Endothelial cell of umbilical vein (primary cell): ENCODE measurements at regions not wholly inside any gene's neighbourhood (a gene's known extent, or its start where the extent isn't known, plus 50 kb on each side); places are given as distances from the start of the nearest gene placed in this dataset.

Experiments
- BruUV-seq: library from RNA; stranded (reverse); fragments of 400-500 nt; replicated peaks from 2 replicates; lab custom pipeline; 2021; lab: Mats Ljungman, UMichigan
- CTCF ChIA-PET: fragments of 300-600, 350-600 bp; sonication (Branson Sonifier 250); formaldehyde crosslinking; loops from one replicate; lab custom pipeline; 2021; ENCODE audit warnings: antibody characterized with exemption, inconsistent platforms; lab: Charles Lee
- POLR2A ChIA-PET: fragments of 300-600, 350-600 bp; sonication (Branson Sonifier 250); formaldehyde crosslinking; loops from one replicate; lab custom pipeline; 2021; ENCODE audit warnings: antibody characterized with exemption, inconsistent platforms; lab: Charles Lee
- DNase-seq: peaks from one replicate; pipeline ENCODE4 v3.0.0-alpha.2; 2011; ENCODE audit warnings: low read depth, low spot score
- FAIRE-seq: peaks from 2 replicates; lab custom pipeline; 2011; peaks lifted over from hg19 to GRCh38; lab: Jason Lieb, UNC
- H2AFZ ChIP-seq: 2 replicates; pipeline ENCODE4 v1.6.0; 2012; ENCODE audit warnings: low read depth, low read length, control low read depth, inconsistent platforms
- H3K27ac ChIP-seq: 2 replicates; pipeline ENCODE4 v1.5.1; 2011; ENCODE audit warnings: low read depth, mild to moderate bottlenecking, control low read depth, low read length, moderate library complexity; ENCODE audit not compliant: insufficient read depth
- H3K27me3 ChIP-seq, 2 experiments: 2 replicates each; pipeline versions ENCODE4 v1.6.0 to v1.6.1; 2011; ENCODE audit warnings: low read length in 2 of 2, mixed read lengths in 1 of 2; ENCODE audit not compliant: control insufficient read depth in 2 of 2, insufficient read depth in 2 of 2
- H3K36me3 ChIP-seq, 2 experiments: 2 replicates in 1 of 2; 3 replicates in 1 of 2; pipeline ENCODE4 v1.5.1; 2011; ENCODE audit warnings: low read length in 2 of 2, mild to moderate bottlenecking in 1 of 2, moderate library complexity in 1 of 2; ENCODE audit not compliant: control insufficient read depth in 2 of 2, insufficient read depth in 2 of 2; ENCODE audit errors: extremely low read depth in 1 of 2
- H3K4me1 ChIP-seq: 3 replicates; pipeline ENCODE4 v1.5.1; 2011; ENCODE audit warnings: mild to moderate bottlenecking, low read length; ENCODE audit not compliant: control insufficient read depth, insufficient read depth; ENCODE audit errors: extremely low read depth
- H3K4me2 ChIP-seq: 2 replicates; pipeline ENCODE4 v1.6.1; 2011; ENCODE audit warnings: low read length, control low read depth, mixed read lengths; ENCODE audit not compliant: insufficient read depth
- H3K4me3 ChIP-seq, 3 experiments: fragments of 200-600 bp in 1 of 3; sonication (generic), shearing (Covaris generic) in 1 of 3; replicated peaks in 1 of 3; 2 replicates each; pipeline ENCODE4 v1.5.1; 2011 to 2016; ENCODE audit warnings: control low read depth in 3 of 3, low read length in 3 of 3, mild to moderate bottlenecking in 2 of 3, inconsistent platforms in 1 of 3, low read depth in 1 of 3, moderate library complexity in 1 of 3; ENCODE audit not compliant: insufficient read depth in 1 of 3
- H3K79me2 ChIP-seq: 2 replicates; pipeline ENCODE4 v1.6.0; 2012; ENCODE audit warnings: low read length, inconsistent platforms; ENCODE audit not compliant: control insufficient read depth, insufficient read depth
- H3K9ac ChIP-seq: replicated peaks from 2 replicates; pipeline ENCODE3; 2011; ENCODE audit warnings: low read length, control low read depth; ENCODE audit not compliant: insufficient read depth; ENCODE audit errors: extremely low read depth
- H3K9me1 ChIP-seq: replicated peaks from 3 replicates; pipeline ENCODE4 v1.6.0; 2011; ENCODE audit warnings: mild to moderate bottlenecking, low read length; ENCODE audit not compliant: control insufficient read depth, insufficient read depth; ENCODE audit errors: extremely low read depth
- H3K9me3 ChIP-seq: replicated peaks from 2 replicates; pipeline ENCODE4 v1.5.1; 2012; ENCODE audit warnings: low read length, inconsistent platforms; ENCODE audit not compliant: control insufficient read depth, insufficient read depth
- H4K20me1 ChIP-seq: replicated peaks from 2 replicates; pipeline ENCODE3; 2011; ENCODE audit warnings: mild to moderate bottlenecking, low read length; ENCODE audit not compliant: control insufficient read depth, insufficient read depth; ENCODE audit errors: extremely low read depth
- EZH2 ChIP-seq: IDR thresholded peaks from 2 replicates; pipeline ENCODE4 v1.6.1; 2012; ENCODE audit warnings: borderline replicate concordance, low read depth, mild to moderate bottlenecking, moderate library complexity, low read length, inconsistent platforms; ENCODE audit not compliant: severe bottlenecking
- FOS ChIP-seq: IDR thresholded peaks from 2 replicates; pipeline ENCODE4 v1.6.1; 2011; ENCODE audit warnings: mild to moderate bottlenecking, low read length, moderate library complexity, borderline replicate concordance; ENCODE audit not compliant: insufficient read depth
- GATA2 ChIP-seq: IDR thresholded peaks from 2 replicates; pipeline ENCODE4 v1.7.0; 2011; ENCODE audit warnings: low read depth, mild to moderate bottlenecking, moderate library complexity, mixed read lengths, low read length; ENCODE audit not compliant: insufficient read length, insufficient read depth
- JUN ChIP-seq: IDR thresholded peaks from 2 replicates; pipeline ENCODE4 v1.6.1; 2011; ENCODE audit warnings: borderline replicate concordance, low read depth; ENCODE audit not compliant: insufficient read length, insufficient read depth
- MYC ChIP-seq: IDR thresholded peaks from one replicate; pipeline ENCODE4 v1.6.1; 2011; ENCODE audit warnings: mild to moderate bottlenecking, low read depth, low read length
- POLR2A ChIP-seq: IDR thresholded peaks from 2 replicates; pipeline ENCODE4 v1.6.1; 2012; ENCODE audit warnings: low read depth, mild to moderate bottlenecking, control low read depth, low read length
- POLR2AphosphoS5 ChIP-seq: IDR thresholded peaks from 2 replicates; pipeline ENCODE4 v1.6.1; 2012; ENCODE audit warnings: low read depth, mild to moderate bottlenecking, control low read depth, low read length, moderate library complexity; ENCODE audit not compliant: insufficient read depth
- dilution Hi-C: fragments of 300-500 bp; cut with MboI; formaldehyde crosslinking; loops from one replicate; pipeline ENCODE4 v1.15.0; 2019; ENCODE audit warnings: low sequenced_read_pairs; ENCODE audit not compliant: extremely low pct_ligation_motif_present
- intact Hi-C: fragments of 100-400 bp; cut with micrococcal nuclease; formaldehyde crosslinking; loops from one replicate; pipeline ENCODE4 v1.10.0; 2022
- TF ChIP-seq, protein P1 (sequence below): IDR thresholded peaks from 2 replicates; pipeline ENCODE4 v1.6.1; 2011; ENCODE audit not compliant: insufficient read depth, insufficient read length
- TF ChIP-seq, protein P2 (sequence below), 2 donors: IDR thresholded peaks; 1 replicate in 1 of 2; 2 replicates in 1 of 2; pipeline ENCODE4 v1.5.1; 2011; ENCODE audit warnings: low read length in 2 of 2, mild to moderate bottlenecking in 2 of 2, moderate library complexity in 2 of 2, control low read depth in 1 of 2, inconsistent platforms in 1 of 2, low read depth in 1 of 2; ENCODE audit not compliant: insufficient read depth in 1 of 2; ENCODE audit errors: extremely low read depth in 1 of 2

DNA sequence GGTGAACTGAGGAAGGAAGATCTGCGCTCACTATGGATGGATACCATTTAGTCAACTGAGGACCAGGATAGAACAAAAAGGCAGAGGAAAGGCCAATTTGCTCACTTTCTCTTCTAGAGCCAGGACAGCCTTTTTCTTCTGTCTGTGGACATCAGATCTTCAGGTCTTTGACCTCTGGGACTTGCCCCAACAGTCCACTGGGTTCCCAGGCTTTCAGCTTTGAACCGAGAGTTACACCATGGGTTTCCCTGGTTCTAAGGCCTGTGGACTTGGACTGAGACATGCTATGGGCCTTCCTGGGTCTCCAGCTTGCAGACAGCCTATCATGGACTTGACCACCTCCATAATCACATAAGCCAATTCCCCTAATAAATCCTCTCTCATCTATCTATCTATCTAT, 232.0 kb downstream of the IPO8 start:
- ChIA-PET POLR2A (no interaction called here), CTCF (no interaction called here)
- Histone ChIP-seq H3K9me1 (no peaks in the 10 kb centered on the region), H3K9ac (no peak overlapping the region), H3K36me3 (no peaks in the 10 kb centered on the region), H3K4me3 (no peak overlapping the region), H2AFZ (no peak overlapping the region), H3K4me2 (no peak overlapping the region), H3K4me1 (no peaks in the 10 kb centered on the region), H3K79me2 (no peaks in the 10 kb centered on the region), H3K27me3 (peaks cover 2 to 9% of the 10 kb centered on the region in 2 experiments), H3K9me3 (no peaks in the 10 kb centered on the region), H4K20me1 (no peaks in the 10 kb centered on the region), H3K27ac (no peak overlapping the region)
- no TSS peak for BruUV-seq
- DNase-seq (no peak), FAIRE-seq (no peak)
- dilution Hi-C loops = no loop called here
- intact Hi-C loops = no loop called here
- TF ChIP-seq FOS = no peak

DNA sequence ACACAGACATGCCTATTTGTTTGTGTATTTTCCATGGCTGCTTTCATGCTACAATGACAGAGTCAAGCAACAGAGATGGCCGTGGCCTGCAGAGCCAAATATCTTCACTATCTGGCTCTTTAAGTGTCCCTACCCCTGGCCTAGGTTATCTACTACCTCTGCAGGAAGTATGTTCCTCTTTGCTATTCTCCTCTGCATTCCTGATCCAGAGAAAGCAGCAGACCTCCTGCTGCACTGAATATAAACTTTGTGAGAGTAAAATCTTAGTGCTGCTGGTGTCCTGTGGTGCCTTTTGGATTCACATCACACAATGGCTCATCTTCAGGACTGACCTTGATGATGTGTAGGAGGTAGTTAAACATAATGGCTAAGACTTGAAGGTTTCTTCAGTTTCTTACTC, 233.4 kb downstream of the IPO8 start:
- peaks cover 2 to 3% of the 10 kb centered on the region in 2 experiments for H3K27me3 ChIP-seq
- no peak for DNase-seq
- no peaks in the 10 kb centered on the region for H3K4me1 ChIP-seq
- H3K4me3 ChIP-seq = no peak overlapping the region
- no peaks in the 10 kb centered on the region for H3K9me1 ChIP-seq
- no peak overlapping the region for H2AFZ ChIP-seq
- no peak overlapping the region for H3K9ac ChIP-seq
- no peak for TF ChIP-seq POLR2AphosphoS5
- TF ChIP-seq, protein P1, sequence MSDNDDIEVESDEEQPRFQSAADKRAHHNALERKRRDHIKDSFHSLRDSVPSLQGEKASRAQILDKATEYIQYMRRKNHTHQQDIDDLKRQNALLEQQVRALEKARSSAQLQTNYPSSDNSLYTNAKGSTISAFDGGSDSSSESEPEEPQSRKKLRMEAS = no peak
- TF ChIP-seq EZH2 = no peak
- TF ChIP-seq POLR2A = no peak
- TF ChIP-seq JUN = no peak
- no peak for TF ChIP-seq MYC
- TF ChIP-seq, protein P2, sequence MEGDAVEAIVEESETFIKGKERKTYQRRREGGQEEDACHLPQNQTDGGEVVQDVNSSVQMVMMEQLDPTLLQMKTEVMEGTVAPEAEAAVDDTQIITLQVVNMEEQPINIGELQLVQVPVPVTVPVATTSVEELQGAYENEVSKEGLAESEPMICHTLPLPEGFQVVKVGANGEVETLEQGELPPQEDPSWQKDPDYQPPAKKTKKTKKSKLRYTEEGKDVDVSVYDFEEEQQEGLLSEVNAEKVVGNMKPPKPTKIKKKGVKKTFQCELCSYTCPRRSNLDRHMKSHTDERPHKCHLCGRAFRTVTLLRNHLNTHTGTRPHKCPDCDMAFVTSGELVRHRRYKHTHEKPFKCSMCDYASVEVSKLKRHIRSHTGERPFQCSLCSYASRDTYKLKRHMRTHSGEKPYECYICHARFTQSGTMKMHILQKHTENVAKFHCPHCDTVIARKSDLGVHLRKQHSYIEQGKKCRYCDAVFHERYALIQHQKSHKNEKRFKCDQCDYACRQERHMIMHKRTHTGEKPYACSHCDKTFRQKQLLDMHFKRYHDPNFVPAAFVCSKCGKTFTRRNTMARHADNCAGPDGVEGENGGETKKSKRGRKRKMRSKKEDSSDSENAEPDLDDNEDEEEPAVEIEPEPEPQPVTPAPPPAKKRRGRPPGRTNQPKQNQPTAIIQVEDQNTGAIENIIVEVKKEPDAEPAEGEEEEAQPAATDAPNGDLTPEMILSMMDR (IDR thresholded peaks at IDR 0.05; ENCODE audit: extremely low read depth in 1 of 2, insufficient read depth in 1 of 2, low read depth in 1 of 2, low read length in 2 of 2) = no peak
- no peak for TF ChIP-seq GATA2
- TF ChIP-seq FOS = no peak
- no peak overlapping the region for H3K4me2 ChIP-seq
- H3K36me3 ChIP-seq = no peaks in the 10 kb centered on the region
- H3K9me3 ChIP-seq = no peaks in the 10 kb centered on the region
- intact Hi-C loops (no loop called here), dilution Hi-C loops (no loop called here)
- no TSS peak for BruUV-seq
- no peak for FAIRE-seq
- ChIA-PET CTCF (no interaction called here), POLR2A (no interaction called here)
- H3K79me2 ChIP-seq = no peaks in the 10 kb centered on the region
- no peak overlapping the region for H3K27ac ChIP-seq
- H4K20me1 ChIP-seq = no peaks in the 10 kb centered on the region
